Activated CD4-positive, alpha-beta T cell treated with anti-CD3 and anti-CD28 coated beads for 4 hours (primary cell): ENCODE measurements at regions not wholly inside any gene's neighbourhood (a gene's known extent, or its start where the extent isn't known, plus 50 kb on each side); places are given as distances from the start of the nearest gene placed in this dataset.
A peak's percentile ranks its signal among the peaks of the same experiment; 100 is the strongest.

Experiments used
- DNase-seq, 2 donors: peaks; one replicate each; pipeline ENCODE4 v3.0.0-alpha.2; 2020

DNA sequence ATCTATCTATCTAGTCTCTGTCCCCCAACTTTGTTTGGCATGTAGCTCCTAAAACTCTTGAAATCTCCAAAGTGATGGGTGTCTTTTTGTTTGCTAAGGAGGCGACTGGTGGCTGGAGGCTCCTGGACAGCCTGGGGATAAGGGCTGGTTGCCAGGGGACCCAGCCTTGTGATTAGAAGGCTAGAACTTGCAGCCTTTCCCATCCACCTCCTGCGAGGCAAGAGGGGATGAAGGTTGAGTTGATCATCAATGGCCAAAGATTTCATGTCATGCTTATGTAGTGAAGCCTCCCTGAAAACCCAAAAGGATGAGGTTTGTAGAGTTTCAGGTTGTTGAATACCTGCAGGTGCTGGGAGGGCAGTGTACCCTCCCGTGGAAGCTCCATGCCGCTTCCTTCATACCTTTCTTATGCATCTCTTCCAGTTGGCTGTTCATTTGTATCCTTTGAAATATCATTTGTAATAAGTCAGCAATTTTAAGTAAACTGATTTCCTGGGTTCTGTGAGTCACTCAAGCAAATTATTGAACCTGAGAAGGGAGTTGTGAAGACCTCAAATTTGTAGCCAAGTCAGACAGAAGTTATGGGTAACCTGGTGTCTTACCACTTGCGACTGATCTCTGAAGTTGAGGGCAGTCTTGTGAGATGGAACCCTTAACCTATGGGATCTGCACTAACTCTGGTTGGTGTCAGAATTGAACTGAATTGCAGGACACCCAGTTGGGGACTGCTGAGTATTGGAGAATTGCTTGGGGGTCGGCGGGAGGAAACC is 202.4 kb downstream of the SEC14L1 start:
- no peak for DNase-seq

DNA sequence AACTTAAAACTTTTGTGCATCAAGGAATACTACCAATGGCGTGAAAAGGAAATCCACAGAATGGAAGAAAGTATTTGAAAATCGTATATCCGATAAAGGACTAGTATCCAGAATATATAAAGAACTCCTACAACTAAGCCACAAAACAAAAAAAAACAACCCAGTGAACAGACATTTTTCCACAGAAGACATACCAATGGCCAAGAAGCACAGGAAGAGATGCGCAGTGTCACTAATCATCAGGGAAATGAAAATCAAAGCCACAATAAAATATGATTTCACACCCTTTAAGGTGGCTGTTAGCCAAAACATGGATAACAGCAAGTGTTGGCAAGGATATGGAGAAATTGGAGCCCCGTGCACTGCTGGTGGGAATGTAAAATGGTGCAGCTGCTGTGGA is 203.3 kb downstream of the SEC14L1 start:
- DNase-seq, result no peak

DNA sequence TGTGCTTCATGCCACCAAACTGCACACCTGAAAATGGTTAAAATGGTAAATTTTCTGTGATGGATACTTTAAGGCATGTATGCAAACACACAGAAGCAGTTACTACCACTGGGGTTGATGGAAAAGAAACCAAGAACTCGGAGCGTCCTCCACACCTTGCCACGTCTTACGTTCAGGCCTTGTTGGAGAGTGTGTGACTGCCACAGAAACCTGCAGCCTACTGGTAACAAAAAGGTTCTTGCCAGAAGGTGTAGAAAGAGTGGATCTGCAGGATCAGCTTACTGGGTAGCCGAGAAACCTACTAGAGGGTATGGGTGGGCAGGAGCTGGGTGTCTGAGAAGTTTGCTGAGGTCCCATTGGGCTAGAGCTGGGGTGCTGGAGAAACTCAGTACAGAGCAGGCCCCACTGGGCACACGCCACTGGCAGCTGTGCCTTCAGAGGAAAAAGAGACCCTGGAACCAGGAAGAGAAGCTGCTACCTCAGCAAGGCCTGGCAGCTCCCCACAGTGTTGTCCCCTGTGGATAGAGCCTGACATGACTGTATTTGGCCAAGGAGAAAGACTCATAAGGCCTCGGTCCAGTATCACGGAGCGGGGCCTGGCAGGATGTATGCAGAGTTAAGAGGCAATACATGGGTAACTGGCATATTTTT is 204.6 kb downstream of the SEC14L1 start:
- no peak for DNase-seq

DNA sequence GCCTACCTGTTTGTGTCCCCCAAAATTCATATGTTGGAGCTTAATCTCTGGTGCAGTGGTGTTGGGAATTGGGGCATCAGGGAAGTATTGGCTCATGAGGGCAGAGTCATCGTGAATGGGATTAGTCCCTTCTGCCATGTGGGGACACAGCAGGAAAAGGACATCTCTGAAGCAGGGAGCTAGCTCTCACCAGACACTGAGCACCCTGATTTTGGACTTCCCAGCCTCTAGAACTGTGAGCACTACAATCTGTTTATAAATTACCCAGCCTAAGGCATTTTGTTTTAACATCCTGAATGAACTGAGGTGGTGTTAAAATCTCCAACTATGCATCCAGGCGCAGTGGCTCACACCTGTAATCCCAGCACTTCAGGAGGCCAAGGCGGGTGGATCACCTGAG is 206.0 kb downstream of the SEC14L1 start:
- no peak for DNase-seq

DNA sequence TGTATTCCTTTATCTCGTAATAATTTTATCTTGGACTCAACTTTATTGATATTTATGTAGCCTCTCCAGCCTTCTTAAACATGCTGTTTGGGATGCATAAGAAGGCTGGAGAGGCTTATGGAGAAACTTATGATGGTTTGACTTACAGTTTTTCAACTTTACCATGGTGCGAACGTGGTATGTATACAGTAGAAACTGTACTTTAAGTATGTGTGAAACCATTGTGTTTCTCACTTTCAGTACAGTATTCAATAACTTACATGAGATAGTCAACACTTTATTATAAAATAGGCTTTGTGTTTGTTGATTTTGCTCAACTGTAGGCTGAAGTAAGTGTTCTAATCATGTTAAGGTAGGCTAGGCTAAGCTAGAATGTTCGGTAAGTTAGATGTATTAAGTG is 206.8 kb downstream of the SEC14L1 start:
- no peak for DNase-seq

DNA sequence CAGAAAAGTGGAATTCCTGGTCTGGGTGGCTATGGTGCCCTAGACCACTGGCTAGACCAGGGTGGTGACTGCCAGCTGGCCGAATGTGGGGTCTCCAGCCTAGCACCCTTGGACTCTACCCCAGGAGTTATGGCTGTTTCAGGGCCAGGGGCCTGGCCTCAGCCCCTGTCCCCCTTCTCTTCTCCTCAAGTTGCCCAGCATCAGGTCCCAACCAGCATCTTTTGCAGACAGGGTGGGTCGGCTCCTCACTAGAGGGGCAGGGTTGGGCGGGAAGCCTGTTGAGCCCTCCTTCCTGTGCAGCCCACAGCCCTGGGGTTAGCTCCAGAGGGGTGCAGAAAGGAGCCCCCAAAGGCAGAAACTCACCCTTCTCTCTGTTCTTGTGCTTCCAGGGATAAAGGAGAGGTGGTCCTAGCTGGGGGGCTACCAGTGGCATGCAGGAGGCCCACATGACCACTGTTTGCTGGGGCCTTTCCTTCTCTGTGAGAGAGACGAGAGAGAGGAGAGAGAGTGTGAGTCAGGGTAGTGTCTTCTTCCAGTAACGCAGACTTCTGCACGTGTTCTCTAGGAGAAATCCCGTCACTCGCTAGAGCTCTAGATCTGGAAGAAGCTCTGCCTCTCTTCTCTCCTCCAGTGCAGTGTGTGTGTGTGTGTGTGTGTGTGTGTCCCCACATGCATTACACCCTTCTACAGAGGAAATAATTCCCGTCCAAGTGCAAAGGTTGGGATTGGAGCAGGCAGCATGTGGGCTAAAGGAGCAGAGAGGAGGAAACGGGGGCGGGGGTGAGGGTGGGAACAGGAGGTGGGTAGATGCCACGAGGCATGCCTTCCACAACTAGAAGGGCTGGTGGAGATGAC is 209.4 kb downstream of the SEC14L1 start:
- no peak for DNase-seq

DNA sequence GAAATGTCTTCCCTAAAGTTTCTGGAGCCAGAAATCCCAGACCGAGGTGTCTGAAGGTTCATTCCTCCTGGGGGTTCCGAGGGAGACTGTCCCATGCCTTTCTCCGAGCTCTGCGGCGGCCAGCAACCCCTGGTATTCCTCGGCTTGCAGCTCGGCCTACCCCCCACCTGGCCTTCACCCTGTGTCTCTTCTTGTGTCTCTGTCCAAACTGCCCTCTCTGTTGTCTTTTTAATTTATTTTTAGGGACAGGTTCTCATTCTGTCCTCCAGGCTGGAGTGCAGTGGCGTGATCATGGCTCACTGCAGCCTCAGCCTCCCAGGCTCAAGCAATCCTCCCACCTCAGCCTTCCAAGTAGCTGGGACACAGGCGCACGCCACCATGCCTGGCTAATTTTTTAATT is 211.7 kb downstream of the SEC14L1 start:
- no peak for DNase-seq

DNA sequence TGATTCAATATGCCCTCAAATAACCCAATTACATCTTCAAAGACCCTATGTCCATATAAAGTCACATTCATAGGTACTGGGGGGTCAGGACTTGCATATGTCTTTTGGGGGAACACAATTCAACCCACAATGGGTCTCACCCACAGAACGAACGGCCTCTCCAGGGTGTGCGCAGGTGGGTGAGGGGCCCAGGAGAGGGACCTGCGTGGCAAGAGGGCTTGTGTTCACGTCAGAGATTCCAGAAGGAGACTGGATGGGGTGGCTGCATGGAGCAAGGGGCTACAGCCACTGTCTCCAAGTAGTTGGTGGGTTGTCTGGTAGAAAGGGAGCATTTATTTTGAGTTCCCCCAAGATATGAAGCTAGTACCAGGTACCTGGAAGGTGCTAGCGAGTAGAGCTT is 212.2 kb downstream of the SEC14L1 start:
- no peak for DNase-seq

DNA sequence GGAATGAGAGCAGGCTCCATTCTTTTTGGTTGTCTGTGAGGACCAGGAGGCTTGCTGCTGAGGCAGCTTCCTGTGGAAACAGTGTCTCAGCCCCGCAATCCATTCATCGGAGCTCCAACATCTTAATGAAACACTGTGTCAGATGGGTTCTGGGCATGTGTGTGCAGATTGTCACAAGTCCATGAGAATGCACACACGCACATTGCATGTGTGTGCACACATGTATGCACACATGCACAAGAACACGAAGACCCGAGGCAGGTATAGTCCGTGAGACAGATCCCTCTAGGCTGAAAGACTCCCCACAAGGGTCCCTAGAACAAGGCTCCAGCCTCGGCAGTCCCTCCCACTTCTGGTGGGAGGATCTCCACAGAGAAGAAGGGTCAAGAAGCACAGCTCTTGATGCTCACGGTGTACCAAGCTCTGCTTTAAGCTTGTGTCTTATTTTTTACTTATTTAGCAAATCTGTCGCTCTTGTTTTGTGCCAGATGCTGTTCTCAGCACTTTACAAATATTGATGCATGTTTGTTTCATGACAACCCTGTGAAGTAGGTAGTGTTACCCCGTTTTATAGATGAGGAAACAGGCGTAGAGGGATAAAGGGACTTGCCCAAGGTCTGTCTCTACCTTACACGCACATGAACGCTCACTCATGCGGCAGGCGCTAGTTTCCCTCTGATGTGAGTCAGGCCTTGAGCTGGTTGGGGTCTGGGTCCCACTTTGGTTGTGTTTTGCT is 213.1 kb downstream of the SEC14L1 start:
- no peak for DNase-seq

DNA sequence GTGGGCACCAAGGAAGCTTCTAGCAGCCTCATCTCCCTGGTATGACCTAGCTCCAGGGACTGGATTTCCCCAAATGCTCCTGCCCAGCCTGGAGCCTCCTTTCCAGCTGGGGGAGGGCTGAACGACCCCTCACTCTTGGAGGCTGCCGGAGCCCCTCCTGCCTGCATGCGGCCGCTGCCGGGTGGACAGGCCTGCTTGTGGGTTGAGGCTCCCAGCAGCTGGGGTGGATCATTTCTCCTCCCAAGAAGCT is 213.6 kb downstream of the SEC14L1 start:
- DNase-seq, result no peak

DNA sequence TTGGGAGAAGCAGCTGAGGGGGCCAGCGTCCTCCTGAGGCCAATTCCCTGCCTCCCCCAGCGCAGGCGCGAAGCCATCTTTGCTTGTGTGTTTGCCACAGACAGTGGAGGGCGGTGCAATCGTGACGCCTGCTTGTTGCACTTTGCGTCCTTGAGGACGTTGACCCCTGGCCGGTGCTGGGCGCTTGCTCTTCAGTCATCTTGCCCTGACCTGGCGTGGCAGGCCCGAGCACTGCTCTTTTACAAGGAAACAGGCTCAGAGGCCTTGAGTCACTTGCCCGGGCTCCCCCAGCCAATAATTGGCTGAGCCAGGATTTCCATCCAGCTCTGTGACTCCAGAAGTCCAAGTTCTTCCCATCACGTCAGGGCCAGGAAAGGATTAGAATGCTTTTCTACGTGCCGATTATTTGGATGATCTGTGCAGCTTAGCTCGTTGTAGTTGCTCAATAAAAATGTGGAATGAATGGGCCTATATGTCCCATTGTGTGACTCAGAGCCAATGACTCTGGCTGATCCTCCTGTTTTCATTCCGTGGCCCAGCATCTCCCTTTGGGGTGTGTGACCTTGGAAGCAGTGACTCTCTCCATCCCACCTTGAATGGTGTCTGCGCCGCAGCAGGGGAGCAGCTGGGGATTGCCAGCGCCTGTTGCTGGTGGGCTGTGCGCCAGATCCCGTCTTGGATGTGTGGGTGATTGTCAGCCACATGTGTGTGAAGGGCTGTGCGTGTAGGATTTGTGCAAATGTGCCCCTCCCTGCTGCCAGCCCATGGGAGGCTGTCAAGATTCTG is 214.1 kb downstream of the SEC14L1 start:
- no peak for DNase-seq

DNA sequence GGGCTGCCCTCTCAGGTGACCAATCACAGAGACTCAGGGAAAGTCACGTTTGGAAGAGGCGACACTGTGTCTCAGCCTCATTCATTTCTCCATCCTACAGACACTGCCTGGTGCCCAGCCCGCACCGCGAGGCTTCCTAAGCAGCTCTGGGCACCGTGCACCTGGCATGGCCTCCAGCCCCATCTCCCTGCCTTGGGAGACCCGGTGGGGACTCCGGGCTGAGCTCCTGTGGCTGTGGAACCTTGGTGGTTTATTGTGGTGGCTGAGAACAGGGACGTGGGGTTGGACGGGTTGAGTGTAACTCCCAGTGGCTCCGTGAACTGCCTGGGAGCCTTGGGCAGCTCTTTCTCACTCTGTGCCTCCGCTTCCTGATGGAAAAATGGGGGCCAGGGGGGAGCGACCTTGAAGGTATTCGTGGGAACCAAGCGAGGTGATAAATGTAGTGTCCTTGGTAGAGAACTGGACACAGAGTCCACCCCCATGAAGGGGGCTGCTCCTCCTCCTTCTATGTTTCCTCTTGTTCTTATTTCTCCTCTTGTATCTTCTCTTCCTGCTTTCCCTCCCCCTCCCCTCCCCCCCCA is 215.4 kb downstream of the SEC14L1 start:
- no peak for DNase-seq

DNA sequence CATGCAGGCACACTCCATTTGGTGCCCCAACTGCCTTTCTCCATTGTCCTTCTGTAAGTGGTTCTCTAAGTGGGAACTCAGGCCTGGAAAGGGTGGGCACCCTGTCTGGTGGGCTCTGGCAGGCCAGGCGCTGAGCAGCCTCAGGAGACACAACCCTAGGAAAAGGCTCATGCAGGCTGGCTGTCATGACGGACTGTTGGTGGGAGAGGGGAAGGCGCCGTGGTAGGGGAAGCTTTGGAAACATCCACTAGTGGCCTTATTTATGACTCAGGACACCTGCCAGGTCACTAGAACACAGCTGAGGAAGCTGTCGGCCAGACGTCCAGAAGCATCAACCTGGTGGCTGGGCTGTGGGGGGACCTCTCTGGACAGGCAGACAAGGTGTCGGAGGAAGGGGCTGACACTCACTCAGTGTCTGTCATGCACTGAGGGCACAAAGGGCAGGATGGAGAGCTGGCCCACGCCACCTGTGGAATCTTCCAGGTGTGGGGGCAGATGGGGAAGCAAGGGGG is 216.0 kb downstream of the SEC14L1 start:
- no peak for DNase-seq

DNA sequence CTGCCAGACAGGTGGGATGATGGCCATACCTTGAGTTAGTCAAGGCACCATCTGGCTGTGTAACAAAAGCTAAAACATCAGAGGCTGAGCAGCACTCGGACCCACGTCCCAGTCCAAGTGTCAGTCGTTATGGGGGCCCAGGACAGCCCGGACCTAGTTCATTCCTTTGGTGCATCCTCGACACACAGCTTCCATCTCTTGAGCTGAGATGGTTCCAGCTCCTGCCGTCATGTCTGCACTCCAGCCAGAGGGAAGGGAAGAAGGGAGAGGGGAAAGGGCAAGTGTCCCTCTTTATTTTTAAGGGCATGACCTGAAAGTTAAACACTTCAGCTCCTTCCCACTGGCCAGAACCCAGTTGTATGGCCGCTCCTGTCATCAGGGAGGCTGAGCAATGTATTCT is 218.0 kb downstream of the SEC14L1 start:
- no peak for DNase-seq

DNA sequence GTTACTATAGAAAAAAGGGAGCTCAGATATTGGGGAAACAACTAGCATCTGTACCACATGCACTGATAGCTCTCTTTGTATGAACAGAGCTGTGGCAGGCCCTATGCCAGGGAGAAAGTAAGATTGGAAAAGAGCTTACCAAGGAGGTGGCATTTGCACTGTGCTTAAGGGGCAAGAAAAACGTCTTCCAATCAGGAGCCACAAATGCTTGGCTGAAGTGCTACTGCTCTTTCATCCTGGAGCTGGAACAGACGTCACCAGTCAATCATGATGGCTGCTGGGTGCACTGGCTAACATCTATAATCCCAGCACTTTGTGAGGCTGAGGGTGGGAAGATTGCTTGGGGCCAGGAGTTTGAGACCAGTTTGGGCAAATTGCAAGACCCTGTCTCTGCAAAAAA is 218.5 kb downstream of the SEC14L1 start:
- no peak for DNase-seq

DNA sequence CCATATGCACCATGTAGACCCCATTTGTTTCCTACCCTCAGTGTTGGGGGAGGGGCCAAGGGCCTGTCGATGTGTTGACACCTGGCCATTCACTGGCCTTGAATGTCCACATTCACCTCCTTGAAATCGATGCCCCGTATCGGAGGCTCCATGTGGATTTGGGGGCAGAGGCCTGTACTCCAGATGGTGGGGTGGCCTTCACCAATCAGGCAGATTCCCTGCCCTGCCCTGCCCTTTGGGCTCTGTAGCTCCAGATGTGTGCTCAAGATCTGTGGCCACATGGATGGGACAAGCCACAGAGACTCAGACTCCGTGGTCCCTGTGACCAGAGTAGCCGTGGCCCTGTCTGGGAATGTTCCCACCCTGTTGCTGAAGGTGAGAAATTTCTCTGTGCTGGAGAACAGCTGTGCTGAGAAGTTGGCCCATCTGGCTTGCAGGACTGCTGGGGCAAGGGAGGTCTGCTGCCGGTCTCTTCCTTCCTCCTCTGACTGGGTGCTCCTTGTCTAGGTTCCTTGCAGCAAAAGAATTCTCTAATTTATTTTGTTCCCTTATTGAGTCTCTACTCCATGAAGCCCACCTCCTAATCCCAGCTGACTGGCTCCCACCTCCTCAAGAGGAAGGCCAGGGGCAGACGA is 221.3 kb downstream of the SEC14L1 start:
- DNase-seq, result no peak

DNA sequence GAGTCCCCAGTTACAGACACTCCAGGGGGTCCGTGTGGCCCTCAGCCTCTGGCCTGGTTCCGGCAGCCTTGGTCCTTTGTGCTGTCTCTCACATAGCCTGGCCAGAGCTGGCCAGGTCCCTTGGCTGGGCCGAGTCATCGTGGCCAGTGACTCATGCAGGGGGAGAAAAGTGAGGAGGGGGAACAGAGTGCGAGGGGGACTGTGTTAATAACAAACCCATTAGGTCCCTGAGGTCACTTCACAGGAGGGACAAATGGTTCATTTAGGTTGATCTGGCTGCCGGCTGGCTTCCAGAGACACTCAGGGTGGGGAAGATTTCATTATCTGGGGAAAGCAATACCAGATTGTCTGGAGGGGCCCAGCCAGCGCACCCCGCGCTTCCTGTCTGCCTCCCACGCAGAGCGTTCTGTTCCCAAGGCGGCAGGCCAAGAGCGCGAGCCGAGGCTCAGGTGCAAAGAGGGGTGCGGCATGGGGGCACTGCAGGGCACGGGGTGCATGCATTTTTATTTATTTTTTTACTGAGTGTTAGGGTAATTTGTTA is 223.1 kb downstream of the SEC14L1 start:
- peak; percentile 42 to 46 for DNase-seq

DNA sequence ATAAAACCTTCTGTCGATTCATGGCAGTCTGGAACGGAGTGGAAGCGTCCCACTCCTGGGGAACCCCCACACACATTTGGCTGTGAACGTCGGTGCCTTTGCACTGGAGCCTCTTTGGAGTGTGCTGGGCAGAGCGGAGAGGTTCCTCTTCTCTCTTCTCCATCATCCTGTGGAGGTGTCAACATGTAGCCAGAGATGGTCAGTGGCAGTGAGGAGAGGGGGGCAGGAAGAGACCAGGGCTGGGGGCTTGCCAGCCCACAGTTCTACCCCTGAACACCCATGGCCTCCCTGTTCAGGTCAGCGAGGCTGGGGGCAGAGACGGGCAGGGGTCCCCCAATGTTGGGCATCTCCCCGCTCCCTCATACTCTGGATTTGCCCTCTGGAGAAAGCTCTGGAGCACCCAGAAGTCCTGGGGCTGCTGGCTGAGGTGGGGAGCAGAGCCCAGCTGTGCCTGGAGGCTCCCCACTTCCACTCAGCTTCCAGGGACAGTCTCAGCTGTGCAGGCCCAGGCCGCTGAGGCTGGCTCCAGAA is 223.7 kb downstream of the SEC14L1 start:
- no peak for DNase-seq

DNA sequence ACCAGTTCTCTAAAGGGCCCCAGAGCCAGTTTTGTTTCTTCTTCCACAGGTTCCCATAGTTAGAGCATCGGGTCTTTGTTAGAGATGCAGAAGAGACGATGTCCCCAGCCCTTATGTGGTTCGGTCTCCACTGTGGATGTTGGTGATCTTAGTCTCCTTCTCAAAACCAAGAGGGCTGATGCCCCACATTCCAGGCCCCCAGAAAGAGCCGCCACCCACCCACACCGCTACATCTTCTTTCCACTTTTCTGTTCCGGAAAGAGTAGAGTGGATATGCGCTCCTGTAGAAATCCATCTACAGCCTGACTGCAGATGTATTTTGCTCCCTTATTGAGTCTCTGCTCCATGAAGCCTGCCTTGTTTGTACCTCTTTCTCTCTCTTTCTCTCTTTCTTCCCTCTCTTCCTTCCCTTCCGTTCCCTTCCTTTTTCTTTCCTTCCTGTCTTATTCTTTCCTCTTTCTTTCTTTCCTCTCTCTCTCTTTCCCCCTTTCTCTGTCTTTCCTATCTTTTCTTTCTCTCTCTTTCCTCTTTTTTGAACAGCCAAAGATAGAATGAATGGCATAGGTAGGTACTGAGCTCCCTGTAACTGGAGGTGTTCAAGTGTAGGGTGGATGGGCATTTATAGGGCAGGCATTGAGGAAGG is 224.3 kb downstream of the SEC14L1 start:
- DNase-seq, result no peak

DNA sequence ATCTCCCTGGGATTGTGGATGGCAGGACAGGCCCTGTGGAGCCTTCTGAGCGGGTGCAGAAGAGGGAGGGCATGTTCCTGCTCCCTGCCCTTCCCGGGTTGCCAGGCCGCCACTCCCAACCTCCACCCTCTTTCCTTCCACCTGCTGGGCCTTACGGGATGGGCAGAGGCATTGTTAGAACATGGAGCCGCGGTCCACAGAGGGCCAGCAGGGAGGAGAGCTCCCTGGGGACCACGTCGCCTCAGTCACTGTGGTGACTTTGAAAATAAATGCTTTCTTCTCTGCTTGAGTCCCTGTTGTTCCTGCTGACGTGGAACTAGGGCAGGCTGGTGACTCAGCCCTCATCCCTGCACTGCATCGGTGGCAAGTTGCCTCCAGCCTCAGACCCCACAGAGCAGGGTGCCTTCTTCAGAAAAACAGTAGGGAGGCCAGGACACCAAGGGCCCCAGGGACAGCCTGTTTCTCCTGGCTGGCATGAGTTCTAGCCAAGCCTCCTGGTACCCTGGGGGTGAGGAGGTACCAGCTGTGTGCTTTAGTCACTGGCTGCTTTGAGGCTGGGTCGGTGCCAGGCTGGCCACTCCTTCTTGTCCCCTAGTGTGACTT is 224.9 kb downstream of the SEC14L1 start:
- no peak for DNase-seq
